ENCODE measurements at regions not wholly inside any gene's neighbourhood (a gene's known extent, or its start where the extent isn't known, plus 50 kb on each side); places are given as distances from the start of the nearest gene placed in this dataset.

GRCh38 chr15:94701281-94701985, 470.1 kb downstream of the MCTP2 start:
- TF ChIP-seq CTCF (conservative IDR thresholded peaks at IDR 0.05 in 1 of 2, IDR thresholded peaks at IDR 0.05 in 1 of 2; ENCODE audit: low read depth in 1 of 2, low read length in 2 of 2), result no peak
- no peak for TF ChIP-seq EZH2 (IDR thresholded peaks at IDR 0.05; ENCODE audit: low read length, missing control alignments)

All from fibroblast of lung (primary cell).